GM18870 (cell line): ENCODE measurements at regions not wholly inside any gene's neighbourhood (a gene's known extent, or its start where the extent isn't known, plus 50 kb on each side); places are given as distances from the start of the nearest gene placed in this dataset.

Experiments used
- ATAC-seq: cut with Tn5 transposase; IDR thresholded peaks from one replicate; pipeline ENCODE4 v1.9.1; 2021; ENCODE audit warnings: moderate library complexity; ENCODE audit not compliant: unreplicated experiment

GRCh38 chr15:46682969-46683791 lies 1034.1 kb upstream of the SEMA6D start:
- no peak for ATAC-seq

DNA sequence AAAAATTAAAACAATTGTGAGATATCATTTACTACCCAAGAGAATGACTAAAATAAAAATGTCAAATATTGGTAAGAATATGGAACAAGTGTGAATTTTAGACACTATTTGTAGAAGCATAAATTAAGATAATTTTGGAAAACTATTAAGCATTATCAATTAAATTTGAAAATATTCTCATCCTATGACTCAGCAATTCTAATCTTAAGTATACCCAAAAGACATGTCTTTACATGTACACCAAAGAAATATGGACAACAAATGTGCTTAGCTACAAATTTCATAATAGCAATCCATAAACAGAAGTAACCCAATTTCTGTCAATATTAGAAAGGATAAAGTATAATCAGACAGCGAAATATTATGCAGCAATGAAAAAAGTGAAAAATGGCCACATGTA lies 1032.2 kb upstream of the SEMA6D start:
- ATAC-seq: no peak

DNA sequence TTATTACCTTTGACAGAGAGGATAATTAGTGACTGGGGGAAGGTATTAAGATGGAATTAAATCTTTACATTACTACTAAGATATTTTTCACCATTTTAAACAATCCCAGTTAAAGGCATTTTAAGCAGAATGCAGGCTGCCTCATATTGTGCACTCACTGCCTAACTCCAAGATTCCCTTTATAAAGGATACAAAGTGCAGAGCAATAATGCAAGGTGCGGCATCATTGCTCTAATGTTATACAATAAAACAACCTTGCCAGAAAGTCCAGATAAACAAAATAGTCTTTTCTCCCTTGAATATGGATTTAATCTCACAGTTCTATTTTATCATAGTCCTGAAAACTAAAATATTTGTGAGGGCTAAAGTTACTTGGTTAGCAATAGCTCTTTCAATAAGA lies 1031.6 kb upstream of the SEMA6D start:
- no peak for ATAC-seq

GRCh38 chr15:46696281-46696680 lies 1021.0 kb upstream of the SEMA6D start:
- ATAC-seq: no peak

GRCh38 chr15:46701346-46701745 lies 1016.0 kb upstream of the SEMA6D start:
- no peak for ATAC-seq

DNA sequence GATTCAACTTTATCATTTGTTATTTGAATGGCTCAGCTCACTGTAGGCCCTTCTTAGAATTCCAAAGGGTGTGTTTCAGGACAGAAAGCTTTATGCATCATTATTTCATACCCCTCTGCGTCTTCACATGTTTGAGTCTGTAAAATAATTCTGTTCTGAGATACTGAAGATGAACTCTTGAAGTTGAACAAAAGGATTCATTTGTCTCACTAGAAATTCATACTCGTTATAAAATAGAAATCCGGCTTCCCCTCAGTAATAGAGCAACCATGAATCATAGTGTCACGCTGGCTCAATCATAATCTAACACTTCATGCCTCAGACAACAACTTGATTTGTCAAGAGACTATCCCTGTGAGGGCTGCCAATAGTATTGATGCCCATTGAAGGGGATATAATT lies 1015.4 kb upstream of the SEMA6D start:
- ATAC-seq: no peak

GRCh38 chr15:46703020-46703861 lies 1014.1 kb upstream of the SEMA6D start:
- ATAC-seq: peak; percentile 65

DNA sequence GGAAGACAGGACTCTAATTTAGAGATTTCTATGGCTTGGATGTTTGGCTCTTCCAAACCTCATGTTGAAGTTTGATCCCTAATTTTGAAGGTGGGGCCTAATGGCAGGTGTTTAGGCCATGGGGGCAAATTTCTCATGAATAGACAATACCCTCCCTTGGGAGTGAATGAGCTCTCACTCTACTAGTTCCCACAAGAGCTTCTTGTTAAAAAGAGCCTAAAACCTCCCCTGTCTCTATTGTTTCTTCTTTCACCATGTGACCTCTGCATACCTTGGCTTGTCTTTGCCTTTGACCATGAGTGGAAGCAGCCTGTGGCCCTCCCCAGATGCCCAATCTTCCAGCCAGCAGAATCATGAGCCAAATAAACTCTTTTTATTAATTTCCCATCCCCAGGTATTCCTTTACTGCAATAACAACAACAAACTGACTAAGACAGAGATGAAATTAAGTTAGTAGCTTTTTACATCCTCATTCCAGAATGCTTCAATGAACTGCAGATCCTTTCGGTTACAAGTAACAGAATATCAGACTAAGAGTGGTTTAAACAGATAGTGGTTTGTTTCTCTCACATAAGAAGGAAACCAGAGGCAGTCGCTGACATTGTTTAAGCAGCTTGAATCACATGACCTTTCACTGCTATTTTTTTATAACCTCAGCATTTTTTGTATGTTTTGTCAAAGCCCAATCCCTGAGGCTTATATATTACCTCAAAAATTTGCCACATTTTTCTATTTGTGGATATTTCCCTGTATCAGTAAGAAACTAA lies 1013.3 kb upstream of the SEMA6D start:
- no peak for ATAC-seq

- no peak for ATAC-seq
Observed at GRCh38 chr15:46707452-46707851, 1009.9 kb upstream of the SEMA6D start.

DNA sequence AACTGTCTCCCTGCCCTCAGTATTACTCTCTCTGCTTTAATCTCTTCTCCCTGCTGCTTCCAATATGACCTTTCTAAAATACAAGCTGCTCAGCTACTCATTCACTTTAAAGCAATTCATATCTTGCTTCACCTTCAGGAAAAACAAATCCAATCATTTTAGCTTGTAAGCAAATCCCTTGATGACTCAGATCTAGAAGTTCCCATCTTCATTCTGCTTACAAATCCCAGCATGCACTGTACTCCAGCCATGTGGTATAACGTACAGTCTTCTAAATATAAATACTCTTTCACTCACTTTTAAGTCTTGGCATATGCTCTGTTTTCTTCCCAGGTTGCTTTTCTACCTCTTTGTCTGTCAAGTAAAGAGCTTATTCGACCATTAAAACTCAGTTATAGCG lies 1009.1 kb upstream of the SEMA6D start:
- ATAC-seq: no peak

- ATAC-seq: no peak
Observed at GRCh38 chr15:46709460-46710083, 1007.7 kb upstream of the SEMA6D start.

DNA sequence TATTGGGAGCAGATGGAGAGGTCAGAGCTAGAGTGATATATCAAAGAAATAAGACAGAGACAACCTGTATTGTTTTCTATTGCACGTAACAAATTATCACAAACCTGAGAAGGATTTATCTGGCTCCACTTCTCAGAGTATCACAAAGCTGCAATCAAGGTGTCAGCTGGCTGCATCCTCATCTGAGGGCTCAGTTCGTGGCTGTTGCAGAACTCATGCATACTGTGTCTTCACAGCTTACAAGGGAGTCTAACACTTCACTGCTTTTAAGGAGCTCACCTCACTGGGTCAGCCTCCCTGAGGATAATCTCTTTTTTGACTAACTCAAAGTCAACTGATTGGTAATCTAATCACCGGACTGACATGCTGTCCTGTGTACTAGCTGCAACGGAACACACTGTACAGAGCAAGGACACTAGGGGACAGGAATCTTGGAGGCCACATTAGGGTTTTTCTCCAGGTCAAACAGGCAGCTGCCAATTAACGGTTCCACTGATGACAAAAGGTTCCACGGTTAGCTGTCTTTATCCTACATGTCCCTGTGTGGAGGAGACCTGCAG lies 1006.8 kb upstream of the SEMA6D start:
- no peak for ATAC-seq

- ATAC-seq: no peak
Observed at GRCh38 chr15:46713045-46713444, 1004.3 kb upstream of the SEMA6D start.

GRCh38 chr15:46714950-46715349 lies 1002.4 kb upstream of the SEMA6D start:
- ATAC-seq: no peak

DNA sequence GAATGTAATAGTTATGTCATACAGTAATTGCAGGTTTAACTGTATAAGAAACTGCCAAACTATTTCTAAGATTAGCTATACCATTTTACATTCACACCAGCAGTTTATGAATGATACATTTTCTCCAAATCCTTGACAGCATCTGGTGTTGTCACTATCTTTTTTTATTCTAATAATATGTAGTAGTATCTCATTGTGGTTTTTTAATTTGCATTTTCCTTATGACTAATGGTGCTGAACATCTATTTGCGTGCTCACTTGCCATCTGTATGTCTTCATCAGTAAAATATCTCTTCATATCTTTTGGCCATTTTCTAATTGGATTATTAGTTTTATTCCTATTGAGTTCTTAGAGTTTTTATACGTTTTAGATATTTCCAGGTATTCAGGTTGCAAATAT lies 994.0 kb upstream of the SEMA6D start:
- ATAC-seq: no peak

GRCh38 chr15:46732060-46732459 lies 985.2 kb upstream of the SEMA6D start:
- no peak for ATAC-seq

DNA sequence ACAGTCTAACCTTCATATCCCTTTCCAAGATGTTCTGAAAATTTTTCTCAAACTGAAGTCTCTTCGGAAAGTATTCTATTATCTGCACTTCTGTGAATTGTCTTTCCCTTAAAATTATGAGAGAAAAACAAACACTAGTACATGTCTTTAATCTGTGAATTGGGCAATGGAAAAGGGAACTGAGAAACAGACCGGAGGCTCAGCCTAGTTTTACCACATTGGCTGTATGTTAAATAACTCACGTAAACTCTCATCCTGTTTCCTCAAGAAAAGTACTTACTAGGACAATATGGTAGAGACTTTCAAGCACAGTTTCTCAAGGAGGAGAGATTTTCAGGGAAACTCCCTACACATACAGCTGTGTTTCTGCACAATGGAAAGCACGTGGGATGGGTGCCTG lies 982.2 kb upstream of the SEMA6D start:
- no peak for ATAC-seq

DNA sequence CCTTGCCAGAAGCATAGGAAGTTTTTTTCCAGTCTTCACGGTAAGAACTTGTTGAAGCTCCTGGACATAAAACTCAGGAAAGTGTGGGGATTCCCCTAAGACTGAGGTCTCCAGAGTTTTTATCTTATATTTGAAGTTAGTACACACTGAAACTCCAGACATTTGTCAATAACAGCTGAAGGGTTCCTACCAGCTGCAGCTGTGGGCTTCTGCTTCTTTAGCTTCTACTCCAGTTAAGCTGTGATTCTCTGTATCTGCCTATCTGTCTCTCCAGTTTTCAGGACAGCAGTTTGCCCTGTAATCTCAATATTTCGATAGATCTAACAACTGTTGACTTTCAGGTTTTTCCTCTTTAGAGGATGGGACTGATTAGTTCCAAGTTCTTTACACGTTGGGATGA lies 966.0 kb upstream of the SEMA6D start:
- no peak for ATAC-seq

GRCh38 chr15:46753946-46754345 lies 963.4 kb upstream of the SEMA6D start:
- no peak for ATAC-seq

DNA sequence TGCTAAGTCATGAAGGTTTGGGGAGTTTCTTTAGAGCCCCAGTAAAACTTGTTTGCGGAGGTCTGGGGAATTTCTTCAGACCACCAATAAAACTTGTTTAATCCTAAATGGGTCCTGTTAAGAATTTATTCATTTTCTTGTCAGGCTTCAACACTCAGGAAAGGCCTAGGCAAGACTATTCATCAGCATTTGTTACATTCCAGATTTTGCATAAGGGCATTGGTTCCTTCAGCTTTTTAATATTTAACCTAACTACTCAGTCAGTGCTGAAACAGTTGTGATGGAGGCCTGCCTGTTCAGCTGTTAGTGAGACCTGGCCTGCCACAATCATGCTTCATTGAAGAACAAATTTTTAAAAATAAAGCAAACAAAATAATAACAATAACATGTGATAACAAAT lies 954.2 kb upstream of the SEMA6D start:
- ATAC-seq: no peak

DNA sequence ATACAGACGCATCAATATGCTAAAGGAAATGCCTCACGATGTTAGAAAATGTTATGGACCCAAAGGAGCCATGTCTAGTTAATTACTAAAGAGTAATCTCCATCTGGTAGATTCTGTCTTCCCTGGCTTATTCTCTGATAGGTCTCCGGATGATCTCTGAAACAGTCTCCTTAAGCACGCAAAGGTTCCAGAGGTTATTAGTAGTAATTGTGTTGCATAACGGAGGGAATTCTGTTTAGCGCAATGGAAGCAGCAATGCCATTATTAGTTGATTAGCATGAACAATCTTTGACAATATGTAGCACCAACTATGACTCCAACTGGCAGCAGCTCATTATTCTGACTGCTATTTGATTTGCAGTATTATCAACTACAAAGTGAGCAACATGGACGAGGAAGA lies 952.5 kb upstream of the SEMA6D start:
- ATAC-seq: no peak
